Nephron (organoid): ENCODE measurements at regions not wholly inside any gene's neighbourhood (a gene's known extent, or its start where the extent isn't known, plus 50 kb on each side); places are given as distances from the start of the nearest gene placed in this dataset.
A peak's percentile ranks its signal among the peaks of the same experiment; 100 is the strongest.

Experiments used
- H3K27ac Mint-ChIP-seq, 3 experiments: 2 replicates each; pipeline ENCODE4 v1.8.0; 2020; ENCODE audit warnings: mixed read lengths in 3 of 3, mild to moderate bottlenecking in 2 of 3, moderate library complexity in 1 of 3
- H3K27me3 Mint-ChIP-seq: 2 replicates; pipeline ENCODE4 v1.8.0; 2021; ENCODE audit warnings: low read depth, mild to moderate bottlenecking, moderate library complexity, mixed read lengths
- H3K36me3 Mint-ChIP-seq: 2 replicates; pipeline ENCODE4 v1.8.0; 2020; ENCODE audit warnings: low read depth, mixed read lengths
- H3K4me1 Mint-ChIP-seq: 2 replicates; pipeline ENCODE4 v1.8.0; 2020; ENCODE audit warnings: mixed read lengths
- H3K4me3 Mint-ChIP-seq, 3 experiments: 2 replicates each; pipeline ENCODE4 v1.8.0; 2020; ENCODE audit warnings: mild to moderate bottlenecking in 3 of 3, mixed read lengths in 3 of 3, moderate library complexity in 2 of 3
- H3K9me3 Mint-ChIP-seq: 2 replicates; pipeline ENCODE4 v1.8.0; 2020; ENCODE audit warnings: mixed read lengths
- TF ChIP-seq, protein P1 (sequence below), 3 experiments: fragments of 200-600 bp; sonication (generic); IDR thresholded peaks; one replicate each; pipeline ENCODE4 v1.5.0; 2021; ENCODE audit warnings: antibody characterized with exemption in 3 of 3; ENCODE audit not compliant: unreplicated experiment in 3 of 3

- peak overlapping the region in 2 of 3 experiments; percentile 15 to 34 for H3K27ac Mint-ChIP-seq
- H3K27me3 Mint-ChIP-seq: peaks cover 62% of the 10 kb centered on the region
- H3K4me3 Mint-ChIP-seq: no peak overlapping the region
Observed at GRCh38 chr17:79671085-79671694, 59.6 kb upstream of the ENPP7 start.

DNA sequence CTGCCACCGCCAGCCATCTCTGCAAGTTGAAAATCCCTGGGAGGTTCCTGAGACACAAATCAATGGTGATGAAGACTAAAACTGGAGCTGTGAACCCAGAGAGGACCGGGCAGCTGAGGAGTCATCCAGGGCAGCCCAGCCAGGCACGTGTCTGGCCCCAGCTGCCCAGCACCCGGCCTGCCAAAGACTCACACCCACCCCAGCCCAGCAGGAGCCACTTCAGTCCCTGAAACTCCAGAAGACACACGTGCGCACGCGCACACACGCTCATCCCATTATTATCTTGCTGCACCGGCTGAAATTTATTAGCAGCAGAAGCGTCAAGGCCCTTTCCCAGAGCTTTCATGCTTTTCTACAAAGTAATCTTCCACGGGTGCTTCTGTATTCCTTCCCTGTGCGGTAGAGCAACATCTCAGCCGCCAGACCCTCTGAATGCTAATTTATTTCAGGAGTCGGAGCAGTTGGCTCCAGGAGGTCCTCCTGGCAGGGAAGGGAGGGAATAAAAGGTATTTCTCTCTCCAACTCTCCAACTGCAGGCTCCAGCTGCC, 59.8 kb upstream of the RBFOX3 start:
- H3K4me1 Mint-ChIP-seq: peaks cover 32% of the 10 kb centered on the region
- H3K9me3 Mint-ChIP-seq: peaks cover 23% of the 10 kb centered on the region
- TF ChIP-seq, protein P1, sequence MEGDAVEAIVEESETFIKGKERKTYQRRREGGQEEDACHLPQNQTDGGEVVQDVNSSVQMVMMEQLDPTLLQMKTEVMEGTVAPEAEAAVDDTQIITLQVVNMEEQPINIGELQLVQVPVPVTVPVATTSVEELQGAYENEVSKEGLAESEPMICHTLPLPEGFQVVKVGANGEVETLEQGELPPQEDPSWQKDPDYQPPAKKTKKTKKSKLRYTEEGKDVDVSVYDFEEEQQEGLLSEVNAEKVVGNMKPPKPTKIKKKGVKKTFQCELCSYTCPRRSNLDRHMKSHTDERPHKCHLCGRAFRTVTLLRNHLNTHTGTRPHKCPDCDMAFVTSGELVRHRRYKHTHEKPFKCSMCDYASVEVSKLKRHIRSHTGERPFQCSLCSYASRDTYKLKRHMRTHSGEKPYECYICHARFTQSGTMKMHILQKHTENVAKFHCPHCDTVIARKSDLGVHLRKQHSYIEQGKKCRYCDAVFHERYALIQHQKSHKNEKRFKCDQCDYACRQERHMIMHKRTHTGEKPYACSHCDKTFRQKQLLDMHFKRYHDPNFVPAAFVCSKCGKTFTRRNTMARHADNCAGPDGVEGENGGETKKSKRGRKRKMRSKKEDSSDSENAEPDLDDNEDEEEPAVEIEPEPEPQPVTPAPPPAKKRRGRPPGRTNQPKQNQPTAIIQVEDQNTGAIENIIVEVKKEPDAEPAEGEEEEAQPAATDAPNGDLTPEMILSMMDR (IDR thresholded peaks at IDR 0.05; ENCODE audit: unreplicated experiment in 3 of 3): no peak
- H3K27me3 Mint-ChIP-seq: peaks cover 63% of the 10 kb centered on the region
- H3K27ac Mint-ChIP-seq: peak overlapping the region in 2 of 3 experiments; percentile 15 to 34
- H3K36me3 Mint-ChIP-seq: peaks cover 3% of the 10 kb centered on the region
- H3K4me3 Mint-ChIP-seq: no peak overlapping the region

More at GRCh38 chr17:79671085-79671694, 59.6 kb upstream of the ENPP7 start:
- peaks cover 23% of the 10 kb centered on the region for H3K9me3 Mint-ChIP-seq
- H3K4me1 Mint-ChIP-seq: peaks cover 32% of the 10 kb centered on the region
- peaks cover 3% of the 10 kb centered on the region for H3K36me3 Mint-ChIP-seq
- TF ChIP-seq, protein P1 (IDR thresholded peaks at IDR 0.05; ENCODE audit: unreplicated experiment in 3 of 3): no peak

DNA sequence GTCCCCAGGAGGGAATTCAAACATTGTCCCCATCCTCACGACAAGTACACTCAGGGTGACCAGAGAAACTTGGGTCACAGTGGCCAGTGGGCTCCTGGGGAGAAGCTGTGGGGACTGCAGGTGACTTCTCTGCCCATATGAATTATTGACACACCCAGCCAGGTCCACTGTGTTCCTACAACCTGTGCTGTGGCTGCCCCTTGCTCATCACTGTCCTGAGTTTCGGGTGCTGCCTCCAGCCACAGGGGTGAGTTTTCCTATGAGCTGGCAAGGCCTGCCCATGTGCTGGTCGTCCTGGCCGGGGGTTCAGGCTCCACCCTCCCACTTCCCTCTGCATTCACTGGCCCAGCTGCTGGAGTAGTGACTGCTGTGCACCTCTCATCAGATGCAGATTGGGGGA, 59.0 kb upstream of the RBFOX3 start:
- peaks cover 23% of the 10 kb centered on the region for H3K9me3 Mint-ChIP-seq
- TF ChIP-seq, protein P1 (IDR thresholded peaks at IDR 0.05; ENCODE audit: unreplicated experiment in 3 of 3): no peak
- H3K4me3 Mint-ChIP-seq: no peak overlapping the region
- H3K27ac Mint-ChIP-seq: no peak overlapping the region
- peaks cover 63% of the 10 kb centered on the region for H3K27me3 Mint-ChIP-seq
- peaks cover 3% of the 10 kb centered on the region for H3K36me3 Mint-ChIP-seq
- H3K4me1 Mint-ChIP-seq: peaks cover 37% of the 10 kb centered on the region

DNA sequence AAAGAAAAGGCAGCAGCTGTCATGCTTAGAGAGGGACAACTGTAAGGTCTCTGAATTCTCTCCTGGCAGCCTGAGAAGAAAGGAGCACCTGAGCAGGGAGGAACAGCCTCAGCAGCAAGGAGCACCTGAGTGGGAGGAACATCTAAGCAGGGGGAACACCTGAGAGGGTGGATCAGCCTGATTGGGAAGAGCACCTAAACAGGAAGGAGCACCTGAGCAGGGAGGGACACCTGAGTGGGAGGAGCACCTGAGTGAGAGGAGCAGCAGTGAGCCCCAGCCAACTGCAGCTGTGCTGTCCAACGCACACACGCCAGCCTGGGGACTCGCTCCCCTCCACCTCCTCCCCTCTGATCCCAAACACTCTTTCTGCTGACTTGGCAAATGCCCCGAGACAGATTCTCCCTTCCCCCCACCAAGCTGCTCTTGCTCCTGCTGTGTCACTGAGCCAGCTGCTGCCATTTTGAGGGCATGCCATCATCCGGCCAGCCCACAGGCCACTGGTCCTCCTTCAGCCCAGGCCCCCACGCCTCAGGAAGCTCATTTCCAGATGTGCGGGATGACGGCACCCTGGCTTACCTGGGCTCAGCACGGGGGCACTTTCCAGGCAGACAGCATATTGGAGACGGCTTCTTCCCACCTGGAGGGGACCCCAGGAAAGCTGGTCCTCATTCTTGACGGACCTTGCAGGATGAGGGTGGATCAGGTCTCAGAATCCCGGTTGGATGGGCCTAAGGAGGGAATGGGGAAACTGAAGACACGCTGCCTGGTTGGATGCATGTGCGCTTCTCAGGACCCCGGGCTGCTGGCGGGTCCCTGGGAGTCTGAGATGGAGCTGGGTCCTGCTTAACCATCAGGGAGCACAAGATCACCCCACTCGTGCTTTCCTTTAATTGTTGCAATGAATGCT, 57.7 kb upstream of the RBFOX3 start:
- no peak overlapping the region for H3K27ac Mint-ChIP-seq
- H3K27me3 Mint-ChIP-seq: peaks cover 66% of the 10 kb centered on the region
- H3K4me3 Mint-ChIP-seq: no peak overlapping the region
- H3K36me3 Mint-ChIP-seq: peaks cover under 1% of the 10 kb centered on the region
- TF ChIP-seq, protein P1 (IDR thresholded peaks at IDR 0.05; ENCODE audit: unreplicated experiment in 3 of 3): no peak
- peaks cover 43% of the 10 kb centered on the region for H3K4me1 Mint-ChIP-seq
- H3K9me3 Mint-ChIP-seq: peaks cover 15% of the 10 kb centered on the region

- H3K4me3 Mint-ChIP-seq: no peak overlapping the region
- peaks cover 8% of the 10 kb centered on the region for H3K9me3 Mint-ChIP-seq
- H3K27ac Mint-ChIP-seq: no peak overlapping the region
- peaks cover 51% of the 10 kb centered on the region for H3K4me1 Mint-ChIP-seq
- H3K27me3 Mint-ChIP-seq: peaks cover 66% of the 10 kb centered on the region
- TF ChIP-seq, protein P1 (IDR thresholded peaks at IDR 0.05; ENCODE audit: unreplicated experiment in 3 of 3): no peak
- no peaks in the 10 kb centered on the region for H3K36me3 Mint-ChIP-seq
Observed at GRCh38 chr17:79667746-79668145, 56.9 kb upstream of the RBFOX3 start.
